ENCODE measurements at regions not wholly inside any gene's neighbourhood (a gene's known extent, or its start where the extent isn't known, plus 50 kb on each side); places are given as distances from the start of the nearest gene placed in this dataset.

DNA sequence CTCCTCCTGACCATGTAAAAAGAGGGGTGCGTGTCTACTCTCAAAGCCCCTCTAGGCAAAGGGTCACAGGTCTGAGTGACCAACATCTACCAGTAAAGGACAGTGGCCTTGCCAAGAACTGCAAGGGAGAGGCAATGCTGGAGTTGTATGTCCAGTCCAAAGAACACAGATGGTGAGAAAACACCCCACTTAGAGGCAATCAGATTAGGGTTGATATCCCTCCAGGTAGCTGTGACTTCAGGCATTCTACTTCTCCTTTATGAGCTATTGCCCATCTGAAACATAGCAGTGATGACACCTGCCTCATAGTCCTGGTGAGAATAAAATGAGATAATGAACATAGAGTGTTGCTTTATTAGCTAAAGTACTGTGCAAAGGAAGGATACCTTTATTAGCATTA lies 50.8 kb upstream of the MAFB start:
- Histone ChIP-seq H2AFZ (ENCODE audit: low read depth, low read length) (no peak overlapping the region), H4K20me1 (replicated peaks; ENCODE audit: control insufficient read depth, extremely low read depth, insufficient read depth, low read length) (no peaks in the 10 kb centered on the region), H3K9ac (replicated peaks; ENCODE audit: extremely low read depth, insufficient read depth, low read length) (no peak overlapping the region), H3K9me1 (replicated peaks; ENCODE audit: control insufficient read depth, extremely low read depth, insufficient read depth, low read length) (no peaks in the 10 kb centered on the region), H3K4me3 (replicated peaks in 1 of 3; ENCODE audit: insufficient read depth in 1 of 3, low read depth in 1 of 3, low read length in 3 of 3) (no peak overlapping the region), H3K79me2 (ENCODE audit: control insufficient read depth, insufficient read depth, low read length) (no peaks in the 10 kb centered on the region), H3K27ac (ENCODE audit: insufficient read depth, low read depth, low read length) (no peak overlapping the region), H3K4me1 (ENCODE audit: control insufficient read depth, extremely low read depth, insufficient read depth, low read length) (no peaks in the 10 kb centered on the region), H3K4me2 (ENCODE audit: insufficient read depth, low read length) (no peak overlapping the region), H3K27me3 (ENCODE audit: control insufficient read depth in 2 of 2, insufficient read depth in 2 of 2, low read length in 2 of 2) (peaks cover 2 to 5% of the 10 kb centered on the region in 2 experiments), H3K36me3 (ENCODE audit: control insufficient read depth in 2 of 2, extremely low read depth in 1 of 2, insufficient read depth in 2 of 2, low read length in 2 of 2) (no peaks in the 10 kb centered on the region), H3K9me3 (replicated peaks; ENCODE audit: control insufficient read depth, insufficient read depth, low read length) (no peaks in the 10 kb centered on the region)
- dilution Hi-C loops (cut with MboI; ENCODE audit: extremely low pct_ligation_motif_present, low sequenced_read_pairs) (no loop called here), intact Hi-C loops (cut with micrococcal nuclease) (loop anchor here (5.0 kb wide), 1 partner anchor 57 kb away; no protein-coding TSS in a partner anchor)
- no peak for FAIRE-seq
- no peak for DNase-seq (ENCODE audit: low read depth, low spot score)
- TF ChIP-seq MYC (IDR thresholded peaks at IDR 0.05; ENCODE audit: low read depth, low read length) (no peak), POLR2AphosphoS5 (IDR thresholded peaks at IDR 0.05; ENCODE audit: insufficient read depth, low read depth, low read length) (no peak), GATA2 (IDR thresholded peaks at IDR 0.05; ENCODE audit: insufficient read depth, insufficient read length, low read depth, low read length) (no peak), JUN (IDR thresholded peaks at IDR 0.05; ENCODE audit: borderline replicate concordance, insufficient read depth, insufficient read length, low read depth) (no peak), EZH2 (IDR thresholded peaks at IDR 0.05; ENCODE audit: borderline replicate concordance, low read depth, low read length, severe bottlenecking) (no peak), POLR2A (IDR thresholded peaks at IDR 0.05; ENCODE audit: low read depth, low read length) (no peak), FOS (IDR thresholded peaks at IDR 0.05; ENCODE audit: borderline replicate concordance, insufficient read depth, low read length) (no peak)
- TF ChIP-seq, protein P1, sequence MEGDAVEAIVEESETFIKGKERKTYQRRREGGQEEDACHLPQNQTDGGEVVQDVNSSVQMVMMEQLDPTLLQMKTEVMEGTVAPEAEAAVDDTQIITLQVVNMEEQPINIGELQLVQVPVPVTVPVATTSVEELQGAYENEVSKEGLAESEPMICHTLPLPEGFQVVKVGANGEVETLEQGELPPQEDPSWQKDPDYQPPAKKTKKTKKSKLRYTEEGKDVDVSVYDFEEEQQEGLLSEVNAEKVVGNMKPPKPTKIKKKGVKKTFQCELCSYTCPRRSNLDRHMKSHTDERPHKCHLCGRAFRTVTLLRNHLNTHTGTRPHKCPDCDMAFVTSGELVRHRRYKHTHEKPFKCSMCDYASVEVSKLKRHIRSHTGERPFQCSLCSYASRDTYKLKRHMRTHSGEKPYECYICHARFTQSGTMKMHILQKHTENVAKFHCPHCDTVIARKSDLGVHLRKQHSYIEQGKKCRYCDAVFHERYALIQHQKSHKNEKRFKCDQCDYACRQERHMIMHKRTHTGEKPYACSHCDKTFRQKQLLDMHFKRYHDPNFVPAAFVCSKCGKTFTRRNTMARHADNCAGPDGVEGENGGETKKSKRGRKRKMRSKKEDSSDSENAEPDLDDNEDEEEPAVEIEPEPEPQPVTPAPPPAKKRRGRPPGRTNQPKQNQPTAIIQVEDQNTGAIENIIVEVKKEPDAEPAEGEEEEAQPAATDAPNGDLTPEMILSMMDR (IDR thresholded peaks at IDR 0.05; ENCODE audit: extremely low read depth in 1 of 2, insufficient read depth in 1 of 2, low read depth in 1 of 2, low read length in 2 of 2) = no peak
- TF ChIP-seq, protein P2, sequence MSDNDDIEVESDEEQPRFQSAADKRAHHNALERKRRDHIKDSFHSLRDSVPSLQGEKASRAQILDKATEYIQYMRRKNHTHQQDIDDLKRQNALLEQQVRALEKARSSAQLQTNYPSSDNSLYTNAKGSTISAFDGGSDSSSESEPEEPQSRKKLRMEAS (IDR thresholded peaks at IDR 0.05; ENCODE audit: insufficient read depth, insufficient read length) = no peak
- POLR2A ChIA-PET = no interaction called here
- no TSS peak for BruUV-seq (replicated peaks)
- CTCF ChIA-PET = interaction anchor here (0.9 to 5.6 kb wide), 9 partner anchors 11 to 1471 kb away, joined by 3 to 207 read pairs (median 17); no protein-coding TSS in a partner anchor
